Liver (tissue), 8 donors: ENCODE measurements at regions not wholly inside any gene's neighbourhood (a gene's known extent, or its start where the extent isn't known, plus 50 kb on each side); places are given as distances from the start of the nearest gene placed in this dataset.

Experiments used
- DNase-seq: peaks from one replicate; pipeline ENCODE4 v3.0.0-alpha.2; 2017; ENCODE audit warnings: low spot score
- H3K27ac ChIP-seq, 2 donors: one replicate each; pipeline ENCODE4 v1.7.0; 2013; ENCODE audit warnings: inconsistent platforms in 2 of 2, low read length in 2 of 2, control low read depth in 1 of 2, low read depth in 1 of 2, mild to moderate bottlenecking in 1 of 2
- H3K27me3 ChIP-seq, 4 donors: one replicate each; pipeline versions ENCODE4 v1.6.1 to v1.7.0; 2013; ENCODE audit warnings: low read length in 3 of 4, inconsistent platforms in 1 of 4, mild to moderate bottlenecking in 1 of 4, moderate library complexity in 1 of 4; ENCODE audit not compliant: control insufficient read depth in 4 of 4, insufficient read depth in 4 of 4
- H3K36me3 ChIP-seq, 4 donors: one replicate each; pipeline versions ENCODE4 v1.6.1 to v1.7.0; 2013; ENCODE audit warnings: low read length in 3 of 4, mild to moderate bottlenecking in 3 of 4, low read depth in 1 of 4, moderate library complexity in 1 of 4; ENCODE audit not compliant: control insufficient read depth in 4 of 4, insufficient read depth in 3 of 4
- H3K4me1 ChIP-seq, 4 donors: one replicate each; pipeline versions ENCODE4 v1.6.1 to v1.7.0; 2013; ENCODE audit warnings: low read length in 3 of 4, mild to moderate bottlenecking in 3 of 4, moderate library complexity in 1 of 4; ENCODE audit not compliant: control insufficient read depth in 4 of 4, insufficient read depth in 4 of 4
- H3K4me3 ChIP-seq, 3 donors: one replicate each; pipeline versions ENCODE4 v1.6.1 to v1.7.0; 2013; ENCODE audit warnings: low read length in 3 of 3, control low read depth in 1 of 3, low read depth in 1 of 3, mild to moderate bottlenecking in 1 of 3
- H3K9ac ChIP-seq, 2 donors: one replicate each; pipeline ENCODE4 v1.7.0; 2013; ENCODE audit warnings: low read length in 2 of 2, mild to moderate bottlenecking in 2 of 2, moderate library complexity in 2 of 2, control low read depth in 1 of 2, low read depth in 1 of 2
- H3K9me3 ChIP-seq, 4 donors: one replicate each; pipeline versions ENCODE4 v1.6.1 to v1.7.0; 2013; ENCODE audit warnings: low read length in 3 of 4; ENCODE audit not compliant: control insufficient read depth in 4 of 4
- ATF3 ChIP-seq: IDR thresholded peaks from 2 replicates; pipeline ENCODE4 v1.6.1; 2016; ENCODE audit warnings: antibody characterized with exemption
- CTCF ChIP-seq: fragments of 150-350 bp; IDR thresholded peaks from 2 replicates; pipeline ENCODE4 v1.5.1; 2017; ENCODE audit warnings: improper control_type of control experiment, low read depth, low read length; ENCODE audit not compliant: missing input control
- EGR1 ChIP-seq, 2 donors: IDR thresholded peaks; 2 replicates each; pipeline ENCODE4 v1.6.1; 2016 to 2018; ENCODE audit warnings: antibody characterized with exemption in 2 of 2, low read depth in 2 of 2
- FOXA2 ChIP-seq: IDR thresholded peaks from 2 replicates; pipeline ENCODE4 v1.6.1; 2016; ENCODE audit warnings: antibody characterized with exemption
- GABPA ChIP-seq, 2 donors: IDR thresholded peaks in 1 of 2; conservative IDR thresholded peaks in 1 of 2; 2 replicates each; pipeline ENCODE4 v1.6.1; 2016; ENCODE audit warnings: antibody characterized with exemption in 2 of 2, mild to moderate bottlenecking in 1 of 2, moderate library complexity in 1 of 2
- HNF4A ChIP-seq, 2 donors: conservative IDR thresholded peaks; 2 replicates each; pipeline ENCODE4 v1.6.1; 2016; ENCODE audit warnings: antibody characterized with exemption in 2 of 2, mild to moderate bottlenecking in 2 of 2
- HNF4G ChIP-seq: IDR thresholded peaks from 2 replicates; pipeline ENCODE4 v1.6.1; 2016; ENCODE audit warnings: antibody characterized with exemption
- JUND ChIP-seq, 2 donors: IDR thresholded peaks; 2 replicates each; pipeline ENCODE4 v1.6.1; 2016; ENCODE audit warnings: antibody characterized with exemption in 2 of 2
- MAX ChIP-seq: IDR thresholded peaks from 2 replicates; pipeline ENCODE4 v1.6.1; 2016; ENCODE audit warnings: antibody characterized with exemption
- NR2F2 ChIP-seq: IDR thresholded peaks from 2 replicates; pipeline ENCODE4 v1.6.1; 2016; ENCODE audit warnings: antibody characterized with exemption
- REST ChIP-seq: IDR thresholded peaks from 2 replicates; pipeline ENCODE4 v1.6.1; 2016; ENCODE audit warnings: antibody characterized with exemption, mild to moderate bottlenecking
- RXRA ChIP-seq, 2 donors: IDR thresholded peaks; 2 replicates each; pipeline ENCODE4 v1.6.1; 2017 to 2018; ENCODE audit warnings: antibody characterized with exemption in 2 of 2, mild to moderate bottlenecking in 1 of 2
- SP1 ChIP-seq: IDR thresholded peaks from 2 replicates; pipeline ENCODE4 v1.6.1; 2018; ENCODE audit warnings: antibody characterized with exemption, mild to moderate bottlenecking
- TAF1 ChIP-seq: conservative IDR thresholded peaks from 2 replicates; pipeline ENCODE4 v1.6.1; 2016; ENCODE audit warnings: antibody characterized with exemption, mild to moderate bottlenecking
- YY1 ChIP-seq: IDR thresholded peaks from 2 replicates; pipeline ENCODE4 v1.6.1; 2016; ENCODE audit warnings: antibody characterized with exemption, mild to moderate bottlenecking
- ZBTB33 ChIP-seq: IDR thresholded peaks from 2 replicates; pipeline ENCODE4 v1.6.1; 2016; ENCODE audit warnings: antibody characterized with exemption
- WGBS: extraction: QIAGEN DNeasy Blood & Tissue Kit; methylation state at CpG from one replicate; pipeline ENCODE4 v1.1.7; 2013; 5-methylcytosine and 5-hydroxymethylcytosine counted together
- donor health status: healthy.
- donor health status: healthy.
- donor health status: healthy.
- donor health status: healthy.
- donor health status: healthy.

- TF ChIP-seq EGR1 (IDR thresholded peaks at IDR 0.05; ENCODE audit: low read depth in 2 of 2) (no peak), FOXA2 (no peak), HNF4G (no peak), ATF3 (no peak), TAF1 (no peak), RXRA (IDR thresholded peaks at IDR 0.05) (no peak), JUND (IDR thresholded peaks at IDR 0.05) (no peak)
- Histone ChIP-seq H3K4me3 (no peak overlapping the region), H3K9ac (no peak overlapping the region), H3K27me3 (no peaks in the 10 kb centered on the region), H3K9me3 (no peaks in the 10 kb centered on the region), H3K36me3 (no peaks in the 10 kb centered on the region), H3K4me1 (no peaks in the 10 kb centered on the region), H3K27ac (no peak overlapping the region)
- DNase-seq = no peak
- WGBS = 76% methylated on average over 3 of the region's 3 CpGs
These were observed 189.6 kb upstream of the RBMS1 start for GRCh38 chr2:160683206-160683605.

GRCh38 chr2:160687629-160688028 lies 194.0 kb upstream of the RBMS1 start:
- 83% methylated on average over 7 of the region's 7 CpGs for WGBS
- no peak for TF ChIP-seq ATF3
- TF ChIP-seq NR2F2 = no peak
- TF ChIP-seq YY1 = no peak
- no peak for TF ChIP-seq JUND (IDR thresholded peaks at IDR 0.05)
- TF ChIP-seq SP1 = no peak
- no peak for TF ChIP-seq CTCF
- TF ChIP-seq TAF1 = no peak
- TF ChIP-seq MAX = no peak
- no peak for DNase-seq
- H3K36me3 ChIP-seq = no peaks in the 10 kb centered on the region
- H3K4me1 ChIP-seq = no peaks in the 10 kb centered on the region
- no peak overlapping the region for H3K9ac ChIP-seq
- H3K4me3 ChIP-seq = no peak overlapping the region
- no peaks in the 10 kb centered on the region for H3K9me3 ChIP-seq
- H3K27ac ChIP-seq = no peak overlapping the region
- H3K27me3 ChIP-seq = no peaks in the 10 kb centered on the region

- no peak overlapping the region for H3K27ac ChIP-seq
- H3K27me3 ChIP-seq = no peaks in the 10 kb centered on the region
- TF ChIP-seq GABPA (IDR thresholded peaks at IDR 0.05 in 1 of 2, conservative IDR thresholded peaks at IDR 0.05 in 1 of 2) = no peak
- no peak for TF ChIP-seq JUND (IDR thresholded peaks at IDR 0.05)
- TF ChIP-seq REST = no peak
- TF ChIP-seq HNF4A (conservative IDR thresholded peaks at IDR 0.05) = no peak
- TF ChIP-seq ZBTB33 = no peak
- no peaks in the 10 kb centered on the region for H3K36me3 ChIP-seq
- no peaks in the 10 kb centered on the region for H3K9me3 ChIP-seq
- WGBS = 86% methylated on average over 1 of the region's 1 CpG
- H3K4me1 ChIP-seq = no peaks in the 10 kb centered on the region
- no peak overlapping the region for H3K4me3 ChIP-seq
- no peak for DNase-seq
- no peak overlapping the region for H3K9ac ChIP-seq
These were observed 195.8 kb upstream of the RBMS1 start for GRCh38 chr2:160689441-160689840.
